OCI-LY1 (cell line): ENCODE measurements at regions not wholly inside any gene's neighbourhood (a gene's known extent, or its start where the extent isn't known, plus 50 kb on each side); places are given as distances from the start of the nearest gene placed in this dataset.

Experiments used
- H2AFZ ChIP-seq: fragments of 200-600 bp; sonication (generic), shearing (Covaris generic); 2 replicates; pipeline ENCODE4 v1.6.0; 2014; ENCODE audit warnings: antibody characterized with exemption, mild to moderate bottlenecking, low read length
- H3F3A ChIP-seq: fragments of 200-600 bp; sonication (generic), shearing (Covaris generic); 2 replicates; pipeline ENCODE4 v1.6.0; 2014; ENCODE audit warnings: mild to moderate bottlenecking, antibody characterized with exemption, low read length, moderate library complexity; ENCODE audit not compliant: insufficient read depth
- H3K27ac ChIP-seq: fragments of 200-600 bp; sonication (generic); 2 replicates; pipeline ENCODE4 v1.5.1; 2014; ENCODE audit warnings: low read length, mixed run types, mild to moderate bottlenecking, low read depth; ENCODE audit not compliant: poor library complexity, severe bottlenecking
- H3K27me3 ChIP-seq: fragments of 200-600 bp; sonication (generic); 2 replicates; pipeline ENCODE4 v1.6.0; 2014; ENCODE audit warnings: antibody characterized with exemption, mild to moderate bottlenecking, low read length, moderate library complexity; ENCODE audit not compliant: insufficient read depth
- H3K36me3 ChIP-seq: fragments of 200-600 bp; sonication (generic); 2 replicates; pipeline ENCODE4 v1.6.1; 2014; ENCODE audit warnings: mild to moderate bottlenecking, antibody characterized with exemption, low read length, moderate library complexity, mixed read lengths; ENCODE audit not compliant: insufficient read depth
- H3K4me1 ChIP-seq: fragments of 200-600 bp; sonication (generic); 2 replicates; pipeline ENCODE4 v1.5.1; 2014; ENCODE audit warnings: mild to moderate bottlenecking, low read length, moderate library complexity; ENCODE audit not compliant: insufficient read depth, severe bottlenecking
- H3K4me2 ChIP-seq: fragments of 200-600 bp; sonication (generic), shearing (Covaris generic); 2 replicates; pipeline ENCODE4 v1.6.1; 2014; ENCODE audit warnings: low read length
- H3K4me3 ChIP-seq: fragments of 200-600 bp; sonication (generic); 2 replicates; pipeline ENCODE4 v1.5.1; 2014; ENCODE audit warnings: low read length, low read depth, mild to moderate bottlenecking, mixed read lengths; ENCODE audit not compliant: poor library complexity, severe bottlenecking
- H3K79me2 ChIP-seq: fragments of 200-600 bp; shearing (Covaris generic); 2 replicates; pipeline ENCODE4 v1.6.1; 2016; ENCODE audit warnings: mixed run types, low read length, mixed read lengths; ENCODE audit not compliant: insufficient read depth
- H3K9ac ChIP-seq: fragments of 200-600 bp; sonication (generic), shearing (Covaris generic); 2 replicates; pipeline ENCODE4 v1.6.1; 2014; ENCODE audit warnings: mild to moderate bottlenecking, low read length, mixed read lengths
- H3K9me2 ChIP-seq: fragments of 200-600 bp; sonication (generic), shearing (Covaris generic); 2 replicates; pipeline ENCODE4 v1.6.1; 2014; ENCODE audit warnings: low read depth, mild to moderate bottlenecking, low read length, mixed read lengths
- H3K9me3 ChIP-seq: fragments of 200-600 bp; shearing (Covaris generic); 2 replicates; pipeline ENCODE4 v1.6.1; 2014; ENCODE audit warnings: low read length, mixed read lengths
- H4K20me1 ChIP-seq: fragments of 200-600 bp; sonication (generic), shearing (Covaris generic); 2 replicates; pipeline ENCODE4 v1.6.0; 2016; ENCODE audit warnings: mild to moderate bottlenecking, low read length; ENCODE audit not compliant: insufficient read depth
- CTCF ChIP-seq: fragments of 200-600 bp; sonication (generic), shearing (Covaris generic); IDR thresholded peaks from 2 replicates; pipeline ENCODE4 v1.5.1; 2017; ENCODE audit warnings: mild to moderate bottlenecking, antibody characterized with exemption, low read length, moderate library complexity, mixed read lengths
- EZH2 ChIP-seq: fragments of 200-600 bp; sonication (generic), shearing (Covaris generic); IDR thresholded peaks from 2 replicates; pipeline ENCODE4 v1.8.0; 2017; ENCODE audit warnings: borderline replicate concordance, mixed run types, mild to moderate bottlenecking, antibody characterized with exemption, low read length, moderate library complexity, mixed read lengths

GRCh38 chr1:67482733-67483482 is 52.7 kb upstream of the SERBP1 start:
- no peak overlapping the region for H3K27ac ChIP-seq
- peaks cover 10% of the 10 kb centered on the region; the same call in 1 of the 2 replicates for H3K27me3 ChIP-seq
- H3K9ac ChIP-seq: no peak overlapping the region
- H3K9me2 ChIP-seq: no peaks in the 10 kb centered on the region
- no peak overlapping the region for H3K4me3 ChIP-seq
- no peak overlapping the region for H2AFZ ChIP-seq
- no peaks in the 10 kb centered on the region for H3K4me1 ChIP-seq
- no peaks in the 10 kb centered on the region; the same call in 1 of the 2 replicates for H3K36me3 ChIP-seq
- H3K79me2 ChIP-seq: no peaks in the 10 kb centered on the region
- H3K9me3 ChIP-seq: no peaks in the 10 kb centered on the region; the same call in 1 of the 2 replicates
- TF ChIP-seq EZH2 (no peak), CTCF (no peak)
- H3F3A ChIP-seq: no peaks in the 10 kb centered on the region
- no peaks in the 10 kb centered on the region for H4K20me1 ChIP-seq
- no peak overlapping the region for H3K4me2 ChIP-seq

- H2AFZ ChIP-seq: no peak overlapping the region
- H3K79me2 ChIP-seq: no peaks in the 10 kb centered on the region
- H3K36me3 ChIP-seq: no peaks in the 10 kb centered on the region; the same call in 1 of the 2 replicates
- no peak overlapping the region for H3K4me3 ChIP-seq
- no peak for TF ChIP-seq EZH2
- no peak for TF ChIP-seq CTCF
- no peak overlapping the region for H3K4me2 ChIP-seq
- H3K9me2 ChIP-seq: no peaks in the 10 kb centered on the region
- H3K4me1 ChIP-seq: no peaks in the 10 kb centered on the region
- H3K9me3 ChIP-seq: no peaks in the 10 kb centered on the region; the same call in 1 of the 2 replicates
- H3K9ac ChIP-seq: no peak overlapping the region
- H3K27me3 ChIP-seq: peaks cover 12% of the 10 kb centered on the region; the same call in 1 of the 2 replicates
- H3K27ac ChIP-seq: no peak overlapping the region
- no peaks in the 10 kb centered on the region for H4K20me1 ChIP-seq
- H3F3A ChIP-seq: no peaks in the 10 kb centered on the region
Observed at GRCh38 chr1:67484492-67484891, 54.3 kb upstream of the SERBP1 start.

- Histone ChIP-seq H2AFZ (no peak overlapping the region), H3F3A (no peaks in the 10 kb centered on the region), H3K27me3 (peaks cover 12% of the 10 kb centered on the region; the same call in 1 of the 2 replicates), H3K9ac (no peak overlapping the region), H3K9me2 (no peaks in the 10 kb centered on the region), H3K9me3 (no peaks in the 10 kb centered on the region; the same call in 1 of the 2 replicates), H3K79me2 (no peaks in the 10 kb centered on the region), H4K20me1 (no peaks in the 10 kb centered on the region), H3K27ac (no peak overlapping the region), H3K36me3 (no peaks in the 10 kb centered on the region; the same call in 1 of the 2 replicates), H3K4me1 (no peaks in the 10 kb centered on the region), H3K4me2 (no peak overlapping the region), H3K4me3 (no peak overlapping the region)
- TF ChIP-seq CTCF (no peak), EZH2 (no peak)
Observed at GRCh38 chr1:67485046-67485811, 55.0 kb upstream of the SERBP1 start.
